Smooth muscle cell (in vitro differentiated cells): ENCODE measurements at regions not wholly inside any gene's neighbourhood (a gene's known extent, or its start where the extent isn't known, plus 50 kb on each side); places are given as distances from the start of the nearest gene placed in this dataset.

Experiments
- DNase-seq: peaks from one replicate; lab custom pipeline; 2025; ENCODE audit not compliant: unreplicated experiment; lab: John Stamatoyannopoulos, UW
- H2AFZ ChIP-seq: fragments of 200-600 bp; sonication (generic); 2 replicates; pipeline ENCODE4 v1.6.0; 2016; ENCODE audit warnings: antibody characterized with exemption, low read depth, mild to moderate bottlenecking
- H3F3A ChIP-seq: fragments of 200-600 bp; sonication (generic); 2 replicates; pipeline ENCODE4 v1.6.0; 2017; ENCODE audit warnings: antibody characterized with exemption, low read depth
- H3K27ac ChIP-seq: fragments of 200-600 bp; sonication (generic); 2 replicates; pipeline ENCODE4 v1.5.1; 2016; ENCODE audit warnings: low read depth, mild to moderate bottlenecking
- H3K27me3 ChIP-seq: fragments of 200-600 bp; sonication (generic); 2 replicates; pipeline ENCODE4 v1.6.1; 2016; ENCODE audit warnings: low read depth, mild to moderate bottlenecking
- H3K36me3 ChIP-seq: fragments of 200-600 bp; sonication (generic); 2 replicates; pipeline ENCODE4 v1.5.1; 2016; ENCODE audit warnings: low read depth
- H3K4me1 ChIP-seq: fragments of 200-600 bp; sonication (generic); 2 replicates; pipeline ENCODE4 v1.5.1; 2016; ENCODE audit warnings: low read depth
- H3K4me2 ChIP-seq: fragments of 200-600 bp; sonication (generic); 2 replicates; pipeline ENCODE4 v1.6.0; 2016; ENCODE audit warnings: mild to moderate bottlenecking
- H3K4me3 ChIP-seq: fragments of 200-600 bp; sonication (generic); 2 replicates; pipeline ENCODE4 v1.5.1; 2016; ENCODE audit warnings: mild to moderate bottlenecking
- H3K79me2 ChIP-seq: fragments of 200-600 bp; sonication (generic); 2 replicates; pipeline ENCODE4 v1.6.0; 2016; ENCODE audit warnings: low read depth, mild to moderate bottlenecking
- H3K9ac ChIP-seq: fragments of 200-600 bp; sonication (generic); 2 replicates; pipeline ENCODE4 v1.6.0; 2016; ENCODE audit warnings: low read depth
- H3K9me3 ChIP-seq: fragments of 200-600 bp; sonication (generic); replicated peaks from 2 replicates; pipeline ENCODE4 v1.5.1; 2016; ENCODE audit warnings: low read depth
- H4K20me1 ChIP-seq: fragments of 200-600 bp; sonication (generic); 2 replicates; pipeline ENCODE4 v1.6.0; 2016; ENCODE audit warnings: low read depth
- CTCF ChIP-seq: fragments of 200-600 bp; sonication (generic); IDR thresholded peaks from 2 replicates; pipeline ENCODE4 v1.5.1; 2017; ENCODE audit warnings: borderline replicate concordance, mild to moderate bottlenecking, antibody characterized with exemption; ENCODE audit not compliant: insufficient read depth, poor library complexity, severe bottlenecking
- WGBS: methylation state at CpG from one replicate; pipeline ENCODE4 v1.1.7; 2016; ENCODE audit warnings: low lambda C conversion rate; 5-methylcytosine and 5-hydroxymethylcytosine counted together

DNA sequence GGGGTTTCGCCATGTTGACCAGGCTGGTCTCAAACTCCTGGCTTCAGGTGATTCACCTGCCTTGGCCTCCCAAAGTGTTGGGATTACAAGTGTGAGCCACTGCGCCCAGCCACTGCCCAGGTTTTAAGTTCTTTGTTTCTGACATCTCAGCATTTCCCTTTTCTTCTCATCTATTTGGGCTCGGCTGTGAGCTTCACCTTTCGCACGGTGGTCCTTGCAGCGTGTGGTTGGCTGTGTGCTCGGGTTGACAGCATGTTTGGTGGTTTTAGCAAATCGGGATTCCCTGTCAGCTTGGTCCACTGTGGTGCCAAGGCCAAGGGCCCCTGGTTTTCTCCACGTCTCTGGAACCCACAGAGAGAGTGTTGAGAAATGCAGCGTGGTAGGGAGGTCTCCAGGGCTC is 138.8 kb downstream of the DNAJB6 start:
- Histone ChIP-seq H3K79me2 (no peaks in the 10 kb centered on the region), H3K27ac (no peak overlapping the region), H3K4me3 (no peak overlapping the region), H3K4me1 (no peaks in the 10 kb centered on the region), H3K4me2 (no peak overlapping the region), H3F3A (no peaks in the 10 kb centered on the region), H3K27me3 (no peaks in the 10 kb centered on the region), H3K9me3 (no peaks in the 10 kb centered on the region), H4K20me1 (no peaks in the 10 kb centered on the region), H2AFZ (no peak overlapping the region), H3K9ac (no peak overlapping the region), H3K36me3 (no peaks in the 10 kb centered on the region)
- WGBS = 86% methylated on average over 10 of the region's 10 CpGs
- no peak for TF ChIP-seq CTCF
- DNase-seq = no peak

GRCh38 chr7:157476201-157476600 is 139.4 kb downstream of the DNAJB6 start:
- Histone ChIP-seq H3K4me2 (no peak overlapping the region), H3K27ac (no peak overlapping the region), H3K4me3 (no peak overlapping the region), H3K36me3 (no peaks in the 10 kb centered on the region), H3F3A (no peaks in the 10 kb centered on the region), H4K20me1 (no peaks in the 10 kb centered on the region), H3K79me2 (no peaks in the 10 kb centered on the region), H3K9me3 (no peaks in the 10 kb centered on the region), H2AFZ (no peak overlapping the region), H3K4me1 (no peaks in the 10 kb centered on the region), H3K9ac (no peak overlapping the region), H3K27me3 (no peaks in the 10 kb centered on the region)
- no peak for DNase-seq
- TF ChIP-seq CTCF = no peak
- 85% methylated on average over 6 of the region's 8 CpGs for WGBS

GRCh38 chr7:157476654-157477549 is 140.1 kb downstream of the DNAJB6 start:
- no peaks in the 10 kb centered on the region for H3K79me2 ChIP-seq
- H3K4me2 ChIP-seq = no peak overlapping the region
- H2AFZ ChIP-seq = no peak overlapping the region
- no peaks in the 10 kb centered on the region for H3K4me1 ChIP-seq
- H3K27me3 ChIP-seq = no peaks in the 10 kb centered on the region
- H3K9me3 ChIP-seq = no peaks in the 10 kb centered on the region
- DNase-seq = no peak
- H3K9ac ChIP-seq = no peak overlapping the region
- H3K36me3 ChIP-seq = no peaks in the 10 kb centered on the region
- 88% methylated on average over 17 of the region's 17 CpGs for WGBS
- no peak overlapping the region for H3K4me3 ChIP-seq
- no peaks in the 10 kb centered on the region for H3F3A ChIP-seq
- no peak for TF ChIP-seq CTCF
- H4K20me1 ChIP-seq = no peaks in the 10 kb centered on the region
- H3K27ac ChIP-seq = no peak overlapping the region
